ENCODE measurements at regions not wholly inside any gene's neighbourhood (a gene's known extent, or its start where the extent isn't known, plus 50 kb on each side); places are given as distances from the start of the nearest gene placed in this dataset.

DNA sequence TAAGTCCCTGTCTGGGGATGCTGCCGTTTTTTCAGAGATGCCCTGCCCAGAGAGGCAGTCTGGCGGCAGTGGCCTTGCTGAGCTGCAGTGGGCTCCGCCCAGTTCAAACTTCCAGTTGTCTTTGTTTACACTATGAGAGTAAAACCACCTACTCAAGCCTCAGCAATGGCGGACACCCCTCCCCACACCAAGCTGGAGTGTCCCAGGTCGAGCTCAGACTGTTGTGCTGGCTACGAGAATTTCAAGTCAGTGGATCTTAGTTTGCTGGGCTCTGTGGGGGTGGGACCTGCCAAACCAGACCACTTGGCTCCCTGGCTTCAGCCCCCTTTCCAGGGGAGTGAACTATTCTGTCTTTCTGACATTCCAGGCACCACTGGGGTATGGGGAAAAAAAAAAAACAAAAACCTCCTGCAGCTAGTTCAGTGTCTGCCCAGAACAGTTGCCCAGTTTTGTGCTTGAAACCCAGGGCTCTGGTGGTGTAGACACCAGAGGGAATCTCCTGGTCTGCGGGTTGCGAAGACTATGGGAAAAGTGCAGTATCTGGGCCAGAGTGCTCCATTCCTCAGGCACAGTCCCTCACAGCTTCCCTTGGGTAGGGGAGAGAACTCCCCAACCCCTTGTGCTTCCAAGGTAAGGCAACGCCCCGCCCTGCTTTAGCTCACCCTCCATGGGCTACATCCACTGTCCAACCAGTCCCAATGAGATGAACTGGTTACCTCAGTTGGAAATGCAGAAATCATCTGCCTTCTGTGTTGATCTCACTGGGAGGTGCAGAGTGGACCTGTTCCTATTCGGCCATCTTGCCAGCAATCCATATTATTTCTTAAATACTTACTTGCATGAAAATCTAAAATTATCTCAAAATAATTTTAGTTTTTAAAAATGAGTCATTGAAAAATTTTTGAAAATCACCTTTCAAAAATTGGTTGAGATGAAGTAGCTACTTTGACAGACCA, 338.0 kb downstream of the OSR1 start:
- TF ChIP-seq, protein P1, sequence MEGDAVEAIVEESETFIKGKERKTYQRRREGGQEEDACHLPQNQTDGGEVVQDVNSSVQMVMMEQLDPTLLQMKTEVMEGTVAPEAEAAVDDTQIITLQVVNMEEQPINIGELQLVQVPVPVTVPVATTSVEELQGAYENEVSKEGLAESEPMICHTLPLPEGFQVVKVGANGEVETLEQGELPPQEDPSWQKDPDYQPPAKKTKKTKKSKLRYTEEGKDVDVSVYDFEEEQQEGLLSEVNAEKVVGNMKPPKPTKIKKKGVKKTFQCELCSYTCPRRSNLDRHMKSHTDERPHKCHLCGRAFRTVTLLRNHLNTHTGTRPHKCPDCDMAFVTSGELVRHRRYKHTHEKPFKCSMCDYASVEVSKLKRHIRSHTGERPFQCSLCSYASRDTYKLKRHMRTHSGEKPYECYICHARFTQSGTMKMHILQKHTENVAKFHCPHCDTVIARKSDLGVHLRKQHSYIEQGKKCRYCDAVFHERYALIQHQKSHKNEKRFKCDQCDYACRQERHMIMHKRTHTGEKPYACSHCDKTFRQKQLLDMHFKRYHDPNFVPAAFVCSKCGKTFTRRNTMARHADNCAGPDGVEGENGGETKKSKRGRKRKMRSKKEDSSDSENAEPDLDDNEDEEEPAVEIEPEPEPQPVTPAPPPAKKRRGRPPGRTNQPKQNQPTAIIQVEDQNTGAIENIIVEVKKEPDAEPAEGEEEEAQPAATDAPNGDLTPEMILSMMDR (IDR thresholded peaks at IDR 0.05): no peak
- Histone ChIP-seq H3K4me1 (ENCODE audit: insufficient read depth, low read length) (no peaks in the 10 kb centered on the region), H3K36me3 (ENCODE audit: insufficient read depth, low read length) (no peaks in the 10 kb centered on the region), H3K27me3 (ENCODE audit: control insufficient read depth in 1 of 2, insufficient read depth in 2 of 2, low read length in 2 of 2) (no peaks in the 10 kb centered on the region), H3K4me3 (ENCODE audit: low read length) (no peak overlapping the region), H3K27ac (ENCODE audit: low read depth in 1 of 2, low read length in 2 of 2) (no peak overlapping the region), H3K9me3 (ENCODE audit: control insufficient read depth in 1 of 2, insufficient read depth in 1 of 2, low read length in 2 of 2) (peaks cover 0 to 6% of the 10 kb centered on the region in 2 experiments)
- intact Hi-C loops (cut with DNase I, micrococcal nuclease): no loop called here
- ATAC-seq (ENCODE audit: poor library complexity) (no peak), DNase-seq (no peak)
- CTCF ChIA-PET: no interaction called here
- Mint-ChIP-seq H3K27me3 (no peaks in the 10 kb centered on the region), H3K27ac (no peak overlapping the region), H3K4me1 (ENCODE audit: low read depth) (no peaks in the 10 kb centered on the region), H3K4me3 (no peak overlapping the region), H3K9me3 (peaks cover 9% of the 10 kb centered on the region), H3K36me3 (ENCODE audit: low read depth) (no peaks in the 10 kb centered on the region)
- POLR2A ChIA-PET: no interaction called here

DNA sequence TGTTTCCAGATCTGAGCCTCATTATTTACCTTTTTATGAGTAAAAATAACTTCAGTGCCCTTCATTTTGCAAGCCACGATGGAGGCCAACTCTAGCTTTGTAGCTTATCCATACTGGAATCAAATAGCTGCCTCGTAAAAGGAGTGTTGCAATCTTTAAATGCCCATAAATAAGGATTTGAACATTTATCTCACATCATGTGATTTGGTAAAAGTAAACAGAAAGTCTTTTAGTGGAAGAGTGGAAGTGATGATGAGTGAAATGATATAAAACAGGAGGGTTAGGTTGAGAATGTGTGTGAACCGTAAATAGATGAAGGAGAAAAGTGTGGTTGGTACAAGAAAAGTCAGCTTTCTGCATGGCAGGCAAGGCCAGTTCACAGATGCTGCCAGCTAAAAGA, 348.9 kb downstream of the OSR1 start:
- H3K4me1 Mint-ChIP-seq (ENCODE audit: low read depth): no peaks in the 10 kb centered on the region
- no peak overlapping the region for H3K27ac Mint-ChIP-seq
- intact Hi-C loops (cut with DNase I, micrococcal nuclease): no loop called here
- Histone ChIP-seq H3K27me3 (ENCODE audit: control insufficient read depth in 1 of 2, insufficient read depth in 2 of 2, low read length in 2 of 2) (no peaks in the 10 kb centered on the region), H3K4me1 (ENCODE audit: insufficient read depth, low read length) (no peaks in the 10 kb centered on the region), H3K36me3 (ENCODE audit: insufficient read depth, low read length) (no peaks in the 10 kb centered on the region), H3K27ac (ENCODE audit: low read depth in 1 of 2, low read length in 2 of 2) (no peak overlapping the region), H3K9me3 (ENCODE audit: control insufficient read depth in 1 of 2, insufficient read depth in 1 of 2, low read length in 2 of 2) (no peaks in the 10 kb centered on the region), H3K4me3 (ENCODE audit: low read length) (no peak overlapping the region)
- peaks cover 3% of the 10 kb centered on the region for H3K9me3 Mint-ChIP-seq
- TF ChIP-seq, protein P1 (IDR thresholded peaks at IDR 0.05): no peak
- no peaks in the 10 kb centered on the region for H3K36me3 Mint-ChIP-seq (ENCODE audit: low read depth)
- ATAC-seq (ENCODE audit: poor library complexity) (no peak), DNase-seq (no peak)
- no peak overlapping the region for H3K4me3 Mint-ChIP-seq
- POLR2A ChIA-PET: no interaction called here
- CTCF ChIA-PET: no interaction called here
- no peaks in the 10 kb centered on the region for H3K27me3 Mint-ChIP-seq

DNA sequence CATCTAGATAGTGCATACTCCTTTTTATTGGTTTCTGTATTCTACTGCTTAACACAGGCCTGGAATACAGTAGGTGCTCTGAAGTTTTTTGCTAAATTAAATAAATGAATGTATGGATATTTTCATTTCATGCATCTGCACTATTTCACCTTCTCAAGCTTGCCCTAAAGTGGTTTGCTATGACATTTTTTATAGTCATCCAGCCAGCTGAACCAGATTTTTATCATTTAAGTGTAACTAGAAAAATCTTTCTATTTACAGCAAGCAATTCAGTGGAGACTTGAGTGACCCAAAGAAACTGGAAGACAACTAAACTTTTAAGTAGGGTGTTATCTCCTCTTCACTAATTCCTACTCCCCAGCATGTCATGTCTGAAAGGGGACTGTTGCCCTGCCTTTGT, 354.9 kb downstream of the OSR1 start:
- DNase-seq (no peak), ATAC-seq (ENCODE audit: poor library complexity) (no peak)
- CTCF ChIA-PET: no interaction called here
- Mint-ChIP-seq H3K4me1 (ENCODE audit: low read depth) (no peaks in the 10 kb centered on the region), H3K36me3 (ENCODE audit: low read depth) (no peaks in the 10 kb centered on the region), H3K27ac (no peak overlapping the region), H3K27me3 (no peaks in the 10 kb centered on the region), H3K9me3 (no peaks in the 10 kb centered on the region), H3K4me3 (no peak overlapping the region)
- no peak overlapping the region for H3K4me3 ChIP-seq (ENCODE audit: low read length)
- H3K27me3 ChIP-seq (ENCODE audit: control insufficient read depth in 1 of 2, insufficient read depth in 2 of 2, low read length in 2 of 2): no peaks in the 10 kb centered on the region
- POLR2A ChIA-PET: interaction anchor here (0.6 kb wide), 1 partner anchor 330 kb away, joined by 5 read pairs; no protein-coding TSS in a partner anchor
- intact Hi-C loops (cut with DNase I, micrococcal nuclease): no loop called here
- H3K9me3 ChIP-seq (ENCODE audit: control insufficient read depth in 1 of 2, insufficient read depth in 1 of 2, low read length in 2 of 2): peaks cover 0 to 4% of the 10 kb centered on the region in 2 experiments
- no peak overlapping the region for H3K27ac ChIP-seq (ENCODE audit: low read depth in 1 of 2, low read length in 2 of 2)
- TF ChIP-seq, protein P1 (IDR thresholded peaks at IDR 0.05): no peak
- no peaks in the 10 kb centered on the region for H3K4me1 ChIP-seq (ENCODE audit: insufficient read depth, low read length)
- no peaks in the 10 kb centered on the region for H3K36me3 ChIP-seq (ENCODE audit: insufficient read depth, low read length)
